ENCODE measurements at regions not wholly inside any gene's neighbourhood (a gene's known extent, or its start where the extent isn't known, plus 50 kb on each side); places are given as distances from the start of the nearest gene placed in this dataset.

DNA sequence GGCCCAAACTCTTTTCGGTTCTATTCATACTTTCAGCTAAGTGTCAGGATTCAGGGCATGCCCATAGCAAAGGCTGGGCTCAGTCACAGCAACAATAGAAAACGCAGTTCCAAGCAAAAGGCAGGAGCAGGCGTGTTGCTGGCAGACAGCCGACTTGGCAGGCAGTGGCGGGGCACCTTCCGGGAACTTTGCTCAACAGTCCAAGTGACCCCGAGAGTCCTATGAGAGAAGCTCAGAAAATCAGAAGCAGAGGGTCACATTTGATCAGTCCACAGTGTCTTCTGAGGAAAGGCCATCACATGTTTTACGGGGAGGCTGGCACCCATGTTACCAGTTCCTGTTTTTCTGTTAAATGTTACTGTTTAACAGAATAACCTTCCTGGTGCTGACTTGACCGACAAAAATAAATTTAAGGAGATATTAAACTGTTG is 115.0 kb downstream of the DACT1 start:
- TF ChIP-seq POLR2A (IDR thresholded peaks at IDR 0.05) = no peak
- TF ChIP-seq, protein P1, sequence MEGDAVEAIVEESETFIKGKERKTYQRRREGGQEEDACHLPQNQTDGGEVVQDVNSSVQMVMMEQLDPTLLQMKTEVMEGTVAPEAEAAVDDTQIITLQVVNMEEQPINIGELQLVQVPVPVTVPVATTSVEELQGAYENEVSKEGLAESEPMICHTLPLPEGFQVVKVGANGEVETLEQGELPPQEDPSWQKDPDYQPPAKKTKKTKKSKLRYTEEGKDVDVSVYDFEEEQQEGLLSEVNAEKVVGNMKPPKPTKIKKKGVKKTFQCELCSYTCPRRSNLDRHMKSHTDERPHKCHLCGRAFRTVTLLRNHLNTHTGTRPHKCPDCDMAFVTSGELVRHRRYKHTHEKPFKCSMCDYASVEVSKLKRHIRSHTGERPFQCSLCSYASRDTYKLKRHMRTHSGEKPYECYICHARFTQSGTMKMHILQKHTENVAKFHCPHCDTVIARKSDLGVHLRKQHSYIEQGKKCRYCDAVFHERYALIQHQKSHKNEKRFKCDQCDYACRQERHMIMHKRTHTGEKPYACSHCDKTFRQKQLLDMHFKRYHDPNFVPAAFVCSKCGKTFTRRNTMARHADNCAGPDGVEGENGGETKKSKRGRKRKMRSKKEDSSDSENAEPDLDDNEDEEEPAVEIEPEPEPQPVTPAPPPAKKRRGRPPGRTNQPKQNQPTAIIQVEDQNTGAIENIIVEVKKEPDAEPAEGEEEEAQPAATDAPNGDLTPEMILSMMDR (IDR thresholded peaks at IDR 0.05 in 4 of 5, conservative IDR thresholded peaks at IDR 0.05 in 1 of 5) = no peak

All from gastrocnemius medialis (tissue), 4 donors.